Psoas muscle (tissue), 7 donors: ENCODE measurements at regions not wholly inside any gene's neighbourhood (a gene's known extent, or its start where the extent isn't known, plus 50 kb on each side); places are given as distances from the start of the nearest gene placed in this dataset.

ENCODE experiments used
- ATAC-seq, 4 donors: fragments of 200-7000 bp; cut with Tn5 transposase; one replicate each; pipeline ENCODE4 v1.9.1; 2020; ENCODE audit warnings: moderate library complexity in 3 of 4, mild to moderate bottlenecking in 2 of 4
- DNase-seq, 2 donors: peaks; one replicate each; pipeline ENCODE4 v3.0.0-alpha.2; 2020
- H3K27ac ChIP-seq: fragments of 200-600 bp; one replicate; pipeline ENCODE4 v1.8.0; 2022
- H3K27me3 ChIP-seq, 3 donors: fragments of 200-600 bp in 1 of 3; one replicate each; pipeline versions ENCODE4 v1.6.1 to v1.8.0; 2013 to 2022; ENCODE audit warnings: low read length in 2 of 3, mild to moderate bottlenecking in 2 of 3, moderate library complexity in 1 of 3; ENCODE audit not compliant: insufficient read depth in 3 of 3
- H3K36me3 ChIP-seq, 2 donors: fragments of 200-600 bp in 1 of 2; one replicate each; pipeline versions ENCODE4 v1.6.1 to v1.8.0; 2013 to 2022; ENCODE audit warnings: low read depth in 1 of 2, mild to moderate bottlenecking in 1 of 2, moderate library complexity in 1 of 2; ENCODE audit not compliant: insufficient read depth in 1 of 2
- H3K4me1 ChIP-seq: fragments of 200-600 bp; one replicate; pipeline ENCODE4 v1.8.0; 2022
- H3K4me3 ChIP-seq: fragments of 200-600 bp; one replicate; pipeline ENCODE4 v1.8.0; 2022; ENCODE audit warnings: mild to moderate bottlenecking
- H3K9me3 ChIP-seq: fragments of 200-600 bp; one replicate; pipeline ENCODE4 v1.8.0; 2022
- CTCF ChIP-seq: fragments of 200-600 bp; IDR thresholded peaks from one replicate; pipeline ENCODE4 v1.8.0; 2022; ENCODE audit warnings: antibody characterized with exemption
- WGBS, 3 donors: extraction: QIAGEN DNeasy Blood & Tissue Kit; methylation state at CpG; one replicate each; pipeline versions ENCODE4 v1.1.6 to v1.1.7; 2013; 5-methylcytosine and 5-hydroxymethylcytosine counted together
- intact Hi-C, 2 donors: fragments of 100-400 bp; cut with DNase I; formaldehyde crosslinking; loops; one replicate each; pipeline versions ENCODE4 v1.11.0 to v1.14.2; 2022
- donor health status: healthy with polysubstance abuse.
- donor health status: DM: no; HTN: no; CAD: no; lungs with moderate emphysema.
- donor health status: Bipolar disorder and iron deficiency.
- donor health status: healthy.
- donor health status: DM: yes; HTN: yes; CAD: no.
- donor health status: DM: no; HTN: no; CAD: no.
- donor health status: DM: yes; HTN: yes; CAD: no.

- ATAC-seq, result no peak
- intact Hi-C loops, result no loop called here
These were observed 625.2 kb upstream of the NCAM2 start for GRCh38 chr21:20373031-20373430.

GRCh38 chr21:20377250-20377649 lies 621.0 kb upstream of the NCAM2 start:
- Histone ChIP-seq H3K4me1 (no peaks in the 10 kb centered on the region), H3K27me3 (no peaks in the 10 kb centered on the region), H3K36me3 (no peaks in the 10 kb centered on the region), H3K9me3 (no peaks in the 10 kb centered on the region), H3K4me3 (no peak overlapping the region), H3K27ac (no peak overlapping the region)
- WGBS, 3 donors, result 44 to 55% (median 46%) methylated on average over 1 of the region's 1 CpG
- intact Hi-C loops, result no loop called here
- no peak for ATAC-seq
- no peak for TF ChIP-seq CTCF
- DNase-seq, result no peak

More at GRCh38 chr21:20373031-20373430, 625.2 kb upstream of the NCAM2 start:
- Histone ChIP-seq H3K4me1 (no peaks in the 10 kb centered on the region), H3K27me3 (no peaks in the 10 kb centered on the region), H3K27ac (no peak overlapping the region), H3K9me3 (no peaks in the 10 kb centered on the region), H3K36me3 (no peaks in the 10 kb centered on the region), H3K4me3 (no peak overlapping the region)
- TF ChIP-seq CTCF, result no peak
- no peak for DNase-seq
- 13 to 21% (median 17%) methylated on average over 4 of the region's 4 CpGs for WGBS, 3 donors

- Histone ChIP-seq H3K4me3 (no peak overlapping the region), H3K36me3 (no peaks in the 10 kb centered on the region), H3K27me3 (no peaks in the 10 kb centered on the region), H3K4me1 (no peaks in the 10 kb centered on the region), H3K9me3 (peaks cover 6% of the 10 kb centered on the region), H3K27ac (no peak overlapping the region)
- WGBS, 3 donors, result 89 to 91% (median 91%) methylated on average over 6 of the region's 6 CpGs
- DNase-seq, result no peak
- TF ChIP-seq CTCF, result no peak
- ATAC-seq, result no peak
- intact Hi-C loops, result no loop called here
These were observed 609.8 kb upstream of the NCAM2 start for GRCh38 chr21:20388400-20388799.

GRCh38 chr21:20396798-20397197 lies 601.4 kb upstream of the NCAM2 start:
- H3K36me3 ChIP-seq, result no peaks in the 10 kb centered on the region
- ATAC-seq (no peak), DNase-seq (no peak)
- H3K27me3 ChIP-seq, result no peaks in the 10 kb centered on the region
- no peaks in the 10 kb centered on the region for H3K4me1 ChIP-seq
- 69 to 75% (median 73%) methylated on average over 10 of the region's 10 CpGs for WGBS, 3 donors
- no peak overlapping the region for H3K27ac ChIP-seq
- TF ChIP-seq CTCF, result no peak
- H3K9me3 ChIP-seq, result no peaks in the 10 kb centered on the region
- intact Hi-C loops, result no loop called here
- no peak overlapping the region for H3K4me3 ChIP-seq

GRCh38 chr21:20404915-20405314 lies 593.3 kb upstream of the NCAM2 start:
- Histone ChIP-seq H3K4me1 (no peaks in the 10 kb centered on the region), H3K36me3 (no peaks in the 10 kb centered on the region), H3K27me3 (no peaks in the 10 kb centered on the region), H3K9me3 (no peaks in the 10 kb centered on the region), H3K27ac (no peak overlapping the region), H3K4me3 (no peak overlapping the region)
- DNase-seq (no peak), ATAC-seq (no peak)
- 78 to 85% (median 80%) methylated on average over 6 of the region's 6 CpGs for whole genome bisulfite sequencing, 3 donors
- intact Hi-C loops, result no loop called here
- TF ChIP-seq CTCF, result no peak
